ENCODE measurements at regions not wholly inside any gene's neighbourhood (a gene's known extent, or its start where the extent isn't known, plus 50 kb on each side); places are given as distances from the start of the nearest gene placed in this dataset.
A peak's percentile ranks its signal among the peaks of the same experiment; 100 is the strongest.

- Histone ChIP-seq H3K4me1 (ENCODE audit: control insufficient read depth, insufficient read depth, low read length) (peaks cover 12% of the 10 kb centered on the region; the same call in 1 of the 2 replicates), H3K36me3 (ENCODE audit: control insufficient read depth, insufficient read depth, low read length) (no peaks in the 10 kb centered on the region), H3K9me3 (ENCODE audit: control insufficient read depth, insufficient read depth, low read depth, low read length) (no peaks in the 10 kb centered on the region), H3K4me3 (ENCODE audit: low read depth in 2 of 2, low read length in 2 of 2) (no peak overlapping the region), H3K27ac (ENCODE audit: low read length) (peak overlapping the region; percentile 44; the same call in 1 of the 2 replicates), H3K27me3 (ENCODE audit: control insufficient read depth, insufficient read depth, low read length) (no peaks in the 10 kb centered on the region)
- CTCF ChIA-PET: interaction anchor here (0.7 kb wide), 1 partner anchor 59 kb away, joined by 3 read pairs; no protein-coding TSS in a partner anchor
- TF ChIP-seq CTCF (IDR thresholded peaks at IDR 0.05) (no peak), SIN3A (IDR thresholded peaks at IDR 0.05; ENCODE audit: borderline replicate concordance, insufficient read depth, low read depth, low read length) (no peak), TCF7L2 (IDR thresholded peaks at IDR 0.05; ENCODE audit: low read depth, low read length) (no peak), POLR2AphosphoS5 (IDR thresholded peaks at IDR 0.05; ENCODE audit: low read depth, low read length) (no peak), REST (IDR thresholded peaks at IDR 0.05; ENCODE audit: insufficient read depth in 1 of 2, low read depth in 2 of 2, low read length in 1 of 2) (no peak)
- in situ Hi-C loops (cut with HindIII; ENCODE audit: low pct_unique_long_range_greater_than_20kb, low sequenced_read_pairs) (no loop called here), intact Hi-C loops (cut with micrococcal nuclease; ENCODE audit: unreplicated experiment) (no loop called here)
- ATAC-seq (no peak), DNase-seq (ENCODE audit: low read depth, low spot score) (no peak)
- POLR2A ChIA-PET: no interaction called here
- no TSS peak for BruUV-seq (replicated peaks)
These were observed 62.4 kb upstream of the MMADHC start for GRCh38 chr2:149650006-149650405.

- TF ChIP-seq POLR2AphosphoS5 (IDR thresholded peaks at IDR 0.05; ENCODE audit: low read depth, low read length) (no peak), SIN3A (IDR thresholded peaks at IDR 0.05; ENCODE audit: borderline replicate concordance, insufficient read depth, low read depth, low read length) (no peak), REST (IDR thresholded peaks at IDR 0.05; ENCODE audit: insufficient read depth in 1 of 2, low read depth in 2 of 2, low read length in 1 of 2) (no peak), CTCF (IDR thresholded peaks at IDR 0.05) (no peak)
- no peaks in the 10 kb centered on the region for H3K36me3 ChIP-seq (ENCODE audit: control insufficient read depth, insufficient read depth, low read length)
- no peak overlapping the region; the same call in 1 of the 2 replicates for H3K27ac ChIP-seq (ENCODE audit: low read length)
- POLR2A ChIA-PET: no interaction called here
- H3K4me1 ChIP-seq (ENCODE audit: control insufficient read depth, insufficient read depth, low read length): peaks cover 12% of the 10 kb centered on the region; the same call in 1 of the 2 replicates
- in situ Hi-C loops (cut with HindIII; ENCODE audit: low pct_unique_long_range_greater_than_20kb, low sequenced_read_pairs): no loop called here
- BruUV-seq (replicated peaks): no TSS peak
- DNase-seq (ENCODE audit: low read depth, low spot score) (peak; percentile 33), ATAC-seq (0 out of 2 replicates have a peak, but pooled peaks have one; percentile 48)
- H3K4me3 ChIP-seq (ENCODE audit: low read depth in 2 of 2, low read length in 2 of 2): no peak overlapping the region
- intact Hi-C loops (cut with micrococcal nuclease; ENCODE audit: unreplicated experiment): no loop called here
- CTCF ChIA-PET: no interaction called here
- H3K9me3 ChIP-seq (ENCODE audit: control insufficient read depth, insufficient read depth, low read depth, low read length): no peaks in the 10 kb centered on the region
- no peaks in the 10 kb centered on the region for H3K27me3 ChIP-seq (ENCODE audit: control insufficient read depth, insufficient read depth, low read length)
These were observed 60.9 kb upstream of the MMADHC start for GRCh38 chr2:149648282-149649030.
